ENCODE measurements at regions not wholly inside any gene's neighbourhood (a gene's known extent, or its start where the extent isn't known, plus 50 kb on each side); places are given as distances from the start of the nearest gene placed in this dataset.

DNA sequence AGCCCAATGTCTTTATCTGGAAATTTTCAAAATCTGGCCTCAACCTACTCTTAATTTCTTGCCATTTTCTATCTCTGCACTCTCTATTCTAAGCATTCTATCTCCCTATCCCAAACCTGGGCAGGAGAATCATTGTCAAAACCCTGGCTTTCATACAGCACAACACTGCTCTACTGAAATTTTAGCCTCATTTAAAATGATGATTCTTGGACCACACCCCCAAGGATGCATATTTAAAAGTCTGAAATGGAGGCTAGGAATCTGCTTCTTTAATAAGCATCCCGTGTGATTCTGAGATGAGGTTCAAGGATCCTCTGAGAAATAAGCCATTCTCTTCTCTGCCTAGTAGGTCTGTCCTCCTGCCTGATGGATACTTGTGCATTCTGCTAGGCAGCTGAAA, 50.8 kb upstream of the EGR2 start:
- DNase-seq = no peak

- no peak for DNase-seq
Observed at GRCh38 chr10:62866451-62866850, 50.3 kb upstream of the EGR2 start.
